Mucosa of stomach (tissue), 1 donor: ENCODE measurements at regions not wholly inside any gene's neighbourhood (a gene's known extent, or its start where the extent isn't known, plus 50 kb on each side); places are given as distances from the start of the nearest gene placed in this dataset.

Experiments used
- H3K27me3 ChIP-seq: one replicate; pipeline ENCODE4 v1.7.0; 2013; ENCODE audit warnings: mild to moderate bottlenecking, low read length; ENCODE audit not compliant: control insufficient read depth, insufficient read depth
- H3K36me3 ChIP-seq: one replicate; pipeline ENCODE4 v1.7.0; 2013; ENCODE audit warnings: low read length; ENCODE audit not compliant: control insufficient read depth, insufficient read depth
- H3K4me1 ChIP-seq: one replicate; pipeline ENCODE4 v1.7.0; 2013; ENCODE audit warnings: mild to moderate bottlenecking, low read length; ENCODE audit not compliant: control insufficient read depth, insufficient read depth
- H3K4me3 ChIP-seq: one replicate; pipeline ENCODE4 v1.7.0; 2013; ENCODE audit warnings: low read length
- H3K9ac ChIP-seq: one replicate; pipeline ENCODE4 v1.7.0; 2013; ENCODE audit warnings: mild to moderate bottlenecking, low read length, moderate library complexity
- H3K9me3 ChIP-seq: one replicate; pipeline ENCODE4 v1.7.0; 2013; ENCODE audit warnings: mild to moderate bottlenecking, low read length, moderate library complexity; ENCODE audit not compliant: control insufficient read depth
- donor health status: Pancreatic carcinoma.

- Histone ChIP-seq H3K36me3 (no peaks in the 10 kb centered on the region), H3K9me3 (no peaks in the 10 kb centered on the region), H3K4me3 (no peak overlapping the region), H3K9ac (no peak overlapping the region), H3K4me1 (no peaks in the 10 kb centered on the region), H3K27me3 (no peaks in the 10 kb centered on the region)
These were observed 393.8 kb upstream of the ZNF608 start for GRCh38 chr5:125140220-125140619.

- Histone ChIP-seq H3K9me3 (no peaks in the 10 kb centered on the region), H3K36me3 (no peaks in the 10 kb centered on the region), H3K27me3 (no peaks in the 10 kb centered on the region), H3K9ac (no peak overlapping the region), H3K4me1 (no peaks in the 10 kb centered on the region), H3K4me3 (no peak overlapping the region)
These were observed 394.4 kb upstream of the ZNF608 start for GRCh38 chr5:125140855-125141254.

- H3K9ac ChIP-seq: no peak overlapping the region
- no peaks in the 10 kb centered on the region for H3K9me3 ChIP-seq
- H3K27me3 ChIP-seq: no peaks in the 10 kb centered on the region
- H3K4me1 ChIP-seq: no peaks in the 10 kb centered on the region
- no peaks in the 10 kb centered on the region for H3K36me3 ChIP-seq
- H3K4me3 ChIP-seq: no peak overlapping the region
These were observed 396.0 kb upstream of the ZNF608 start for GRCh38 chr5:125142458-125142857.

- H3K4me1 ChIP-seq: no peaks in the 10 kb centered on the region
- no peak overlapping the region for H3K4me3 ChIP-seq
- no peaks in the 10 kb centered on the region for H3K36me3 ChIP-seq
- no peaks in the 10 kb centered on the region for H3K27me3 ChIP-seq
- H3K9ac ChIP-seq: no peak overlapping the region
- no peaks in the 10 kb centered on the region for H3K9me3 ChIP-seq
These were observed 396.6 kb upstream of the ZNF608 start for GRCh38 chr5:125143011-125143410.

GRCh38 chr5:125148076-125148475 lies 401.6 kb upstream of the ZNF608 start:
- H3K9ac ChIP-seq: no peak overlapping the region
- H3K4me1 ChIP-seq: no peaks in the 10 kb centered on the region
- no peaks in the 10 kb centered on the region for H3K9me3 ChIP-seq
- no peak overlapping the region for H3K4me3 ChIP-seq
- no peaks in the 10 kb centered on the region for H3K27me3 ChIP-seq
- no peaks in the 10 kb centered on the region for H3K36me3 ChIP-seq

GRCh38 chr5:125148706-125149105 lies 402.3 kb upstream of the ZNF608 start:
- H3K4me3 ChIP-seq: no peak overlapping the region

GRCh38 chr5:125149110-125149509 lies 402.7 kb upstream of the ZNF608 start:
- Histone ChIP-seq H3K4me1 (no peaks in the 10 kb centered on the region), H3K9ac (no peak overlapping the region), H3K36me3 (no peaks in the 10 kb centered on the region), H3K27me3 (no peaks in the 10 kb centered on the region), H3K9me3 (no peaks in the 10 kb centered on the region), H3K4me3 (no peak overlapping the region)

More at GRCh38 chr5:125148706-125149105, 402.3 kb upstream of the ZNF608 start:
- Histone ChIP-seq H3K4me1 (no peaks in the 10 kb centered on the region), H3K36me3 (no peaks in the 10 kb centered on the region), H3K27me3 (no peaks in the 10 kb centered on the region), H3K9ac (no peak overlapping the region), H3K9me3 (no peaks in the 10 kb centered on the region)

- Histone ChIP-seq H3K4me1 (no peaks in the 10 kb centered on the region), H3K9ac (no peak overlapping the region), H3K4me3 (no peak overlapping the region), H3K9me3 (no peaks in the 10 kb centered on the region), H3K36me3 (no peaks in the 10 kb centered on the region), H3K27me3 (no peaks in the 10 kb centered on the region)
These were observed 403.1 kb upstream of the ZNF608 start for GRCh38 chr5:125149527-125149926.

- no peak overlapping the region for H3K9ac ChIP-seq
- H3K9me3 ChIP-seq: no peaks in the 10 kb centered on the region
- H3K4me1 ChIP-seq: no peaks in the 10 kb centered on the region
- H3K27me3 ChIP-seq: no peaks in the 10 kb centered on the region
- no peak overlapping the region for H3K4me3 ChIP-seq
- H3K36me3 ChIP-seq: no peaks in the 10 kb centered on the region
These were observed 403.7 kb upstream of the ZNF608 start for GRCh38 chr5:125150041-125150669.

- Histone ChIP-seq H3K4me3 (no peak overlapping the region), H3K9me3 (no peaks in the 10 kb centered on the region), H3K36me3 (no peaks in the 10 kb centered on the region), H3K9ac (no peak overlapping the region), H3K4me1 (no peaks in the 10 kb centered on the region), H3K27me3 (no peaks in the 10 kb centered on the region)
These were observed 404.9 kb upstream of the ZNF608 start for GRCh38 chr5:125151150-125151900.

GRCh38 chr5:125152044-125152443 lies 405.6 kb upstream of the ZNF608 start:
- H3K4me3 ChIP-seq: no peak overlapping the region
- no peak overlapping the region for H3K9ac ChIP-seq
- no peaks in the 10 kb centered on the region for H3K27me3 ChIP-seq
- no peaks in the 10 kb centered on the region for H3K4me1 ChIP-seq
- H3K9me3 ChIP-seq: no peaks in the 10 kb centered on the region
- no peaks in the 10 kb centered on the region for H3K36me3 ChIP-seq

GRCh38 chr5:125152461-125153189 lies 406.2 kb upstream of the ZNF608 start:
- Histone ChIP-seq H3K4me1 (no peaks in the 10 kb centered on the region), H3K9me3 (no peaks in the 10 kb centered on the region), H3K9ac (no peak overlapping the region), H3K27me3 (no peaks in the 10 kb centered on the region), H3K36me3 (no peaks in the 10 kb centered on the region), H3K4me3 (no peak overlapping the region)
